H1 (cell line): ENCODE measurements at regions not wholly inside any gene's neighbourhood (a gene's known extent, or its start where the extent isn't known, plus 50 kb on each side); places are given as distances from the start of the nearest gene placed in this dataset.

Experiments
- CTCF ChIA-PET: fragments of 300-600 bp; sonication (Branson Sonifier 250); formaldehyde crosslinking; loops from one replicate; lab custom pipeline; 2021; ENCODE audit not compliant: partially characterized antibody; lab: Charles Lee
- POLR2A ChIA-PET: fragments of 300-600 bp; sonication (Branson Sonifier 250); formaldehyde crosslinking; loops from one replicate; lab custom pipeline; 2021; ENCODE audit warnings: inconsistent platforms; ENCODE audit not compliant: partially characterized antibody; lab: Charles Lee
- DNase-seq, 2 experiments: peaks; one replicate each; pipeline versions ENCODE4 v3.0.0 to v3.0.0-alpha.2; 2010 to 2022; ENCODE audit warnings: low spot score in 2 of 2, low read depth in 1 of 2, mixed read lengths in 1 of 2
- FAIRE-seq: peaks from 2 replicates; lab custom pipeline; 2011; peaks lifted over from hg19 to GRCh38; lab: Jason Lieb, UNC
- H2AFZ ChIP-seq: 2 replicates; pipeline ENCODE4 v1.8.1; 2012; ENCODE audit warnings: low read length, inconsistent platforms
- H2AK5ac ChIP-seq: 2 replicates; pipeline ENCODE4 v1.6.1; 2013; ENCODE audit warnings: low read depth, low read length
- H2BK120ac ChIP-seq: replicated peaks from 2 replicates; pipeline ENCODE3; 2013; ENCODE audit warnings: low read depth, low read length, inconsistent platforms
- H2BK12ac ChIP-seq: 2 replicates; pipeline ENCODE4 v1.6.1; 2013; ENCODE audit warnings: low read depth, low read length
- H2BK15ac ChIP-seq: 2 replicates; pipeline ENCODE4 v1.6.1; 2013; ENCODE audit warnings: low read length
- H2BK20ac ChIP-seq: 2 replicates; pipeline ENCODE4 v1.6.1; 2013; ENCODE audit warnings: low read length
- H2BK5ac ChIP-seq: 2 replicates; pipeline ENCODE4 v1.6.1; 2013; ENCODE audit warnings: low read depth, low read length
- H3K14ac ChIP-seq: 2 replicates; pipeline ENCODE4 v1.6.1; 2013; ENCODE audit warnings: inconsistent platforms; ENCODE audit not compliant: insufficient read length
- H3K18ac ChIP-seq: 2 replicates; pipeline ENCODE4 v1.6.1; 2013; ENCODE audit warnings: low read length; ENCODE audit errors: extremely low read depth
- H3K23ac ChIP-seq: 2 replicates; pipeline ENCODE4 v1.6.1; 2013; ENCODE audit warnings: inconsistent platforms; ENCODE audit not compliant: insufficient read length
- H3K23me2 ChIP-seq: 2 replicates; pipeline ENCODE4 v1.6.1; 2013; ENCODE audit warnings: low read depth, low read length
- H3K27ac ChIP-seq: 2 replicates; pipeline ENCODE4 v1.6.1; 2011; ENCODE audit warnings: low read depth, low read length, inconsistent platforms
- H3K27me3 ChIP-seq, 4 experiments: replicated peaks in 1 of 4; 1 replicate in 1 of 4; 2 replicates in 3 of 4; pipeline versions ENCODE4 v1.6.1 to v1.8.1; 2011 to 2013; ENCODE audit warnings: low read length in 3 of 4, mild to moderate bottlenecking in 3 of 4, inconsistent platforms in 2 of 4, mixed read lengths in 2 of 4, moderate library complexity in 1 of 4; ENCODE audit not compliant: control insufficient read depth in 3 of 4, insufficient read depth in 3 of 4; ENCODE audit errors: extremely low read depth in 1 of 4
- H3K36me3 ChIP-seq, 4 experiments: 2 replicates each; pipeline versions ENCODE4 v1.6.1 to v1.8.1; 2011 to 2013; ENCODE audit warnings: mild to moderate bottlenecking in 4 of 4, low read length in 3 of 4, moderate library complexity in 2 of 4, control low read depth in 1 of 4, inconsistent platforms in 1 of 4; ENCODE audit not compliant: insufficient read depth in 4 of 4, control insufficient read depth in 2 of 4
- H3K4ac ChIP-seq: replicated peaks from 2 replicates; pipeline ENCODE3; 2013; ENCODE audit warnings: low read length, low read depth, mixed read lengths, inconsistent platforms; ENCODE audit not compliant: insufficient read length
- H3K4me1 ChIP-seq, 4 experiments: replicated peaks in 1 of 4; 1 replicate in 1 of 4; 2 replicates in 3 of 4; pipeline versions ENCODE4 v1.6.1 to v1.8.1; 2011 to 2013; ENCODE audit warnings: low read length in 3 of 4, inconsistent platforms in 2 of 4, mixed read lengths in 1 of 4; ENCODE audit not compliant: insufficient read depth in 4 of 4, control insufficient read depth in 3 of 4
- H3K4me2 ChIP-seq, 2 experiments: 2 replicates each; pipeline versions ENCODE4 v1.6.1 to v1.8.1; 2011 to 2013; ENCODE audit warnings: low read depth in 2 of 2, low read length in 2 of 2, control low read depth in 1 of 2, inconsistent platforms in 1 of 2, mild to moderate bottlenecking in 1 of 2; ENCODE audit not compliant: insufficient read depth in 1 of 2
- H3K4me3 ChIP-seq, 4 experiments: fragments of 200-600, 300-600 bp in 1 of 4; sonication (generic), shearing (Covaris generic), sonication (Bioruptor Twin) in 1 of 4; 2 replicates each; pipeline versions ENCODE4 v1.5.1 to v1.8.1; 2011 to 2016; ENCODE audit warnings: low read length in 4 of 4, low read depth in 3 of 4, control low read depth in 2 of 4, inconsistent platforms in 2 of 4, mild to moderate bottlenecking in 2 of 4, mixed read lengths in 1 of 4, moderate library complexity in 1 of 4; ENCODE audit not compliant: insufficient read depth in 2 of 4; ENCODE audit errors: extremely low read depth in 1 of 4
- H3K56ac ChIP-seq: replicated peaks from 2 replicates; pipeline ENCODE3; 2013; ENCODE audit warnings: low read depth, mild to moderate bottlenecking, mixed read lengths, low read length, inconsistent platforms; ENCODE audit not compliant: insufficient read length
- H3K79me1 ChIP-seq: 2 replicates; pipeline ENCODE4 v1.6.1; 2013; ENCODE audit warnings: low read depth, low read length, control low read depth
- H3K79me2 ChIP-seq, 2 experiments: 2 replicates each; pipeline versions ENCODE4 v1.6.1 to v1.8.1; 2012 to 2013; ENCODE audit warnings: low read length in 2 of 2, mild to moderate bottlenecking in 2 of 2, inconsistent platforms in 1 of 2; ENCODE audit not compliant: insufficient read depth in 2 of 2, control insufficient read depth in 1 of 2
- H3K9ac ChIP-seq, 4 experiments: replicated peaks in 1 of 4; 1 replicate in 1 of 4; 2 replicates in 3 of 4; pipeline versions ENCODE4 v1.6.1 to v1.8.1; 2011 to 2013; ENCODE audit warnings: low read depth in 3 of 4, low read length in 3 of 4, control low read depth in 2 of 4, mild to moderate bottlenecking in 2 of 4, moderate library complexity in 2 of 4, inconsistent platforms in 1 of 4; ENCODE audit errors: extremely low read depth in 1 of 4
- H3K9me3 ChIP-seq, 2 experiments: 2 replicates each; pipeline versions ENCODE4 v1.6.1 to v1.8.1; 2012 to 2013; ENCODE audit warnings: mild to moderate bottlenecking in 2 of 2, moderate library complexity in 2 of 2, control low read depth in 1 of 2, inconsistent platforms in 1 of 2, low read depth in 1 of 2, low read length in 1 of 2, mixed read lengths in 1 of 2; ENCODE audit not compliant: insufficient read depth in 2 of 2
- H4K20me1 ChIP-seq, 2 experiments: replicated peaks in 1 of 2; 2 replicates each; pipeline versions ENCODE3 to v1.8.1; 2011 to 2013; ENCODE audit warnings: inconsistent platforms in 2 of 2, low read length in 2 of 2, mild to moderate bottlenecking in 1 of 2; ENCODE audit not compliant: insufficient read depth in 2 of 2, control insufficient read depth in 1 of 2
- H4K5ac ChIP-seq: 2 replicates; pipeline ENCODE4 v1.6.1; 2013; ENCODE audit warnings: low read length, low read depth, mixed read lengths, inconsistent platforms; ENCODE audit not compliant: insufficient read length
- H4K8ac ChIP-seq: 2 replicates; pipeline ENCODE4 v1.8.0; 2013; ENCODE audit warnings: mild to moderate bottlenecking, moderate library complexity, low read length, inconsistent platforms; ENCODE audit not compliant: insufficient read depth; ENCODE audit errors: extremely low read depth
- H4K91ac ChIP-seq: replicated peaks from 2 replicates; pipeline ENCODE3; 2013; ENCODE audit warnings: low read length, mixed read lengths, inconsistent platforms; ENCODE audit not compliant: insufficient read length
- CREB1 ChIP-seq: IDR thresholded peaks from 2 replicates; pipeline ENCODE4 v1.6.1; 2012; ENCODE audit warnings: inconsistent platforms
- EGR1 ChIP-seq: IDR thresholded peaks from 2 replicates; pipeline ENCODE4 v1.6.1; 2011; ENCODE audit warnings: low read depth, low read length, borderline replicate concordance
- JUN ChIP-seq: IDR thresholded peaks from 2 replicates; pipeline ENCODE4 v1.6.1; 2011; ENCODE audit warnings: low read depth, mild to moderate bottlenecking, improper control_type of control experiment, low read length
- RXRA ChIP-seq: IDR thresholded peaks from 2 replicates; pipeline ENCODE4 v1.6.1; 2011; ENCODE audit warnings: low read depth, mild to moderate bottlenecking, low read length, moderate library complexity; ENCODE audit not compliant: insufficient read depth
- WGBS, 2 experiments: shearing (Covaris generic) in 1 of 2; methylation state at CpG; one replicate each; pipeline versions ENCODE4 v1.1.6 to v1.1.7; 2013 to 2015; ENCODE audit warnings: low lambda C conversion rate in 2 of 2, mixed read lengths in 2 of 2, inconsistent platforms in 1 of 2, low coverage in 1 of 2, missing lambda C conversion rate in 1 of 2; ENCODE audit not compliant: insufficient replicate concordance in 2 of 2, insufficient coverage in 1 of 2, insufficient read length in 1 of 2; ENCODE audit errors: extremely low coverage in 1 of 2, missing lambda C conversion rate in 1 of 2; 5-methylcytosine and 5-hydroxymethylcytosine counted together

- H3K27me3 ChIP-seq, result no peaks in the 10 kb centered on the region
- no peak overlapping the region for H3K4me3 ChIP-seq
- no peak overlapping the region for H2BK20ac ChIP-seq
- H4K20me1 ChIP-seq, result no peaks in the 10 kb centered on the region
- H3K23ac ChIP-seq, result no peak overlapping the region
- H4K91ac ChIP-seq, result no peak overlapping the region
- no peak for FAIRE-seq
- DNase-seq, result no peak
- H2BK12ac ChIP-seq, result no peak overlapping the region
- H2AFZ ChIP-seq, result no peak overlapping the region
- no peak overlapping the region for H3K9ac ChIP-seq
- CTCF ChIA-PET, result interaction anchor here (1.0 kb wide), 1 partner anchor 29 kb away, joined by 3 read pairs; no protein-coding TSS in a partner anchor
- POLR2A ChIA-PET, result no interaction called here
- no peaks in the 10 kb centered on the region for H3K23me2 ChIP-seq
- no peaks in the 10 kb centered on the region for H3K79me2 ChIP-seq
- H3K36me3 ChIP-seq, result no peaks in the 10 kb centered on the region
- no peak overlapping the region for H4K5ac ChIP-seq
- no peak overlapping the region for H2BK120ac ChIP-seq
- TF ChIP-seq RXRA (no peak), EGR1 (no peak), CREB1 (no peak), JUN (no peak)
- no peak overlapping the region for H4K8ac ChIP-seq
- H3K79me1 ChIP-seq, result no peaks in the 10 kb centered on the region
- H3K56ac ChIP-seq, result no peak overlapping the region
- no peak overlapping the region for H3K27ac ChIP-seq
- H2AK5ac ChIP-seq, result no peak overlapping the region
- WGBS, 2 experiments, result 91% methylated on average over 1 of the region's 1 CpG; no CpG with 5 or more reads in 1 of the 2 experiments
- no peak overlapping the region for H3K4me2 ChIP-seq
- no peak overlapping the region for H3K14ac ChIP-seq
- H3K4ac ChIP-seq, result no peak overlapping the region
- H3K18ac ChIP-seq, result no peak overlapping the region
- H3K4me1 ChIP-seq, result peaks cover 0 to 6% (median 3%) of the 10 kb centered on the region in 4 experiments; a peak in 3 of 7 replicates
- H2BK5ac ChIP-seq, result no peak overlapping the region
- H3K9me3 ChIP-seq, result no peaks in the 10 kb centered on the region
- no peak overlapping the region for H2BK15ac ChIP-seq
Observed at GRCh38 chr2:136452528-136452927, 312.8 kb upstream of the THSD7B start.
